A673 (cell line): ENCODE measurements at regions not wholly inside any gene's neighbourhood (a gene's known extent, or its start where the extent isn't known, plus 50 kb on each side); places are given as distances from the start of the nearest gene placed in this dataset.

Source experiments
- EZH2 ChIP-seq: fragments of 200-600 bp; sonication (generic); IDR thresholded peaks from 2 replicates; pipeline ENCODE4 v1.6.1; 2017; ENCODE audit warnings: borderline replicate concordance, low read depth, mild to moderate bottlenecking, mixed read lengths, antibody characterized with exemption, low read length; ENCODE audit not compliant: poor library complexity, severe bottlenecking
- TF ChIP-seq, protein P1 (sequence below): fragments of 300-800, 200-600 bp; sonication (generic); conservative IDR thresholded peaks from 2 replicates; pipeline ENCODE4 v1.5.1; 2017; ENCODE audit warnings: low read depth, mild to moderate bottlenecking, antibody characterized with exemption, low read length, moderate library complexity, mixed read lengths

DNA sequence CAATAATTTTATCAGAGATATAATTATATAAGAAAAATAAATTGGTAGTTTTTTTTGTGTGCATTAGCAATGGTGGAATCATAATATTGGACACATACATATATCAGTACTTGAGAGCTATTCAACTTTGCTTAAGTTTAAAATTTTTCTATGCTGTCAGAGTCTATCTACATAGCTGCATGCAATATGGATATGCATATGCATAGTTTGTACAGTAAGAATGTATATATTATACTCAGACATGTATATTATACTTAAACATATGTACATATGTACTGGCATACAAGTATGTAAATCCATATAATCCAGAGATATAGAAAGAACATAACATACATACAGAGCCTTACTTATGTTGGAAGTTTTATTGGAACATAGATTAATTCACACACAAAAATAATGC, 1043.2 kb downstream of the EFNB2 start:
- TF ChIP-seq, protein P1, sequence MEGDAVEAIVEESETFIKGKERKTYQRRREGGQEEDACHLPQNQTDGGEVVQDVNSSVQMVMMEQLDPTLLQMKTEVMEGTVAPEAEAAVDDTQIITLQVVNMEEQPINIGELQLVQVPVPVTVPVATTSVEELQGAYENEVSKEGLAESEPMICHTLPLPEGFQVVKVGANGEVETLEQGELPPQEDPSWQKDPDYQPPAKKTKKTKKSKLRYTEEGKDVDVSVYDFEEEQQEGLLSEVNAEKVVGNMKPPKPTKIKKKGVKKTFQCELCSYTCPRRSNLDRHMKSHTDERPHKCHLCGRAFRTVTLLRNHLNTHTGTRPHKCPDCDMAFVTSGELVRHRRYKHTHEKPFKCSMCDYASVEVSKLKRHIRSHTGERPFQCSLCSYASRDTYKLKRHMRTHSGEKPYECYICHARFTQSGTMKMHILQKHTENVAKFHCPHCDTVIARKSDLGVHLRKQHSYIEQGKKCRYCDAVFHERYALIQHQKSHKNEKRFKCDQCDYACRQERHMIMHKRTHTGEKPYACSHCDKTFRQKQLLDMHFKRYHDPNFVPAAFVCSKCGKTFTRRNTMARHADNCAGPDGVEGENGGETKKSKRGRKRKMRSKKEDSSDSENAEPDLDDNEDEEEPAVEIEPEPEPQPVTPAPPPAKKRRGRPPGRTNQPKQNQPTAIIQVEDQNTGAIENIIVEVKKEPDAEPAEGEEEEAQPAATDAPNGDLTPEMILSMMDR, result no peak
- TF ChIP-seq EZH2, result no peak
